SH-SY5Y (cell line): ENCODE measurements at regions not wholly inside any gene's neighbourhood (a gene's known extent, or its start where the extent isn't known, plus 50 kb on each side); places are given as distances from the start of the nearest gene placed in this dataset.

Experiments used
- GATA2 ChIP-seq: IDR thresholded peaks from 2 replicates; pipeline ENCODE4 v1.6.1; 2011; ENCODE audit warnings: mild to moderate bottlenecking, low read depth, low read length
- GATA3 ChIP-seq: IDR thresholded peaks from 2 replicates; pipeline ENCODE4 v1.6.1; 2011; ENCODE audit warnings: low read depth, mild to moderate bottlenecking, low read length, moderate library complexity

GRCh38 chr10:128741180-128741579, 615.0 kb upstream of the MKI67 start:
- TF ChIP-seq GATA3 (no peak), GATA2 (no peak)
